Keratinocyte (primary cell): ENCODE measurements at regions not wholly inside any gene's neighbourhood (a gene's known extent, or its start where the extent isn't known, plus 50 kb on each side); places are given as distances from the start of the nearest gene placed in this dataset.

ENCODE experiments used
- CTCF ChIP-seq, 3 experiments: IDR thresholded peaks in 1 of 3; conservative IDR thresholded peaks in 1 of 3; optimal IDR thresholded peaks in 1 of 3; 2 replicates in 2 of 3; 3 replicates in 1 of 3; pipeline versions ENCODE3 to v1.5.1; 2011; ENCODE audit warnings: low read length in 3 of 3, mild to moderate bottlenecking in 3 of 3, moderate library complexity in 2 of 3, control low read depth in 1 of 3, inconsistent platforms in 1 of 3; ENCODE audit not compliant: insufficient read depth in 2 of 3; ENCODE audit errors: extremely low read depth in 1 of 3
- EZH2 ChIP-seq: IDR thresholded peaks from one replicate; pipeline ENCODE4 v1.6.1; 2012; ENCODE audit warnings: inconsistent platforms, mild to moderate bottlenecking, low read length, moderate library complexity

GRCh38 chr14:76583805-76584204 lies 177.5 kb upstream of the VASH1 start:
- TF ChIP-seq CTCF (optimal IDR thresholded peaks at IDR 0.05 in 1 of 3, IDR thresholded peaks at IDR 0.05 in 1 of 3, conservative IDR thresholded peaks at IDR 0.05 in 1 of 3; ENCODE audit: extremely low read depth in 1 of 3, insufficient read depth in 2 of 3, low read length in 3 of 3), result no peak
- no peak for TF ChIP-seq EZH2
